Epidermal melanocyte (primary cell): ENCODE measurements at regions not wholly inside any gene's neighbourhood (a gene's known extent, or its start where the extent isn't known, plus 50 kb on each side); places are given as distances from the start of the nearest gene placed in this dataset.
A peak's percentile ranks its signal among the peaks of the same experiment; 100 is the strongest.

Experiments used
- DNase-seq: peaks from one replicate; pipeline ENCODE4 v3.0.0; 2011; ENCODE audit warnings: low spot score; ENCODE audit not compliant: insufficient read length

- no peak for DNase-seq
These were observed 147.5 kb downstream of the CRYBB2 start for GRCh38 chr22:25366876-25367466.

GRCh38 chr22:25367756-25368155, 148.3 kb downstream of the CRYBB2 start:
- no peak for DNase-seq

GRCh38 chr22:25368271-25368670, 148.8 kb downstream of the CRYBB2 start:
- peak; percentile 78 for DNase-seq

GRCh38 chr22:25369041-25369440, 149.6 kb downstream of the CRYBB2 start:
- no peak for DNase-seq

DNA sequence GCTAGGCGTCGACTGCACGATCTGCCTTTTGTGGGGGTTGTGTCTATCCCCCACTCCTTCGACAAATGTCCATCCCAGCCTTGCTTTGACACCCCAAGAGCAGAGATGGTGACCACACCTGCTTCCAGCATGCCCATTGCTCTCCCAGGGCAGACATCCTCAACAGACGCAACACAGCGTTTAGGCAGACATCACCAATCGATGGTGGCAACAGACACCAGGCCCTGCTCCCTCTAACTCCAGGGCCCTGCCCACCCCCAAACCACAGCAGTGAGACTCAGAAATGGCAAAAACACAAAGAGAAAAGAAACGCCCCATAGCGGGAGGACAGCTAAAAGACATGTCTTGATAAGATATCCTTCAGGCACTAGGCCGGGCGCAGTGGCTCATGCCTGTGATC, 150.9 kb downstream of the CRYBB2 start:
- no peak for DNase-seq

DNA sequence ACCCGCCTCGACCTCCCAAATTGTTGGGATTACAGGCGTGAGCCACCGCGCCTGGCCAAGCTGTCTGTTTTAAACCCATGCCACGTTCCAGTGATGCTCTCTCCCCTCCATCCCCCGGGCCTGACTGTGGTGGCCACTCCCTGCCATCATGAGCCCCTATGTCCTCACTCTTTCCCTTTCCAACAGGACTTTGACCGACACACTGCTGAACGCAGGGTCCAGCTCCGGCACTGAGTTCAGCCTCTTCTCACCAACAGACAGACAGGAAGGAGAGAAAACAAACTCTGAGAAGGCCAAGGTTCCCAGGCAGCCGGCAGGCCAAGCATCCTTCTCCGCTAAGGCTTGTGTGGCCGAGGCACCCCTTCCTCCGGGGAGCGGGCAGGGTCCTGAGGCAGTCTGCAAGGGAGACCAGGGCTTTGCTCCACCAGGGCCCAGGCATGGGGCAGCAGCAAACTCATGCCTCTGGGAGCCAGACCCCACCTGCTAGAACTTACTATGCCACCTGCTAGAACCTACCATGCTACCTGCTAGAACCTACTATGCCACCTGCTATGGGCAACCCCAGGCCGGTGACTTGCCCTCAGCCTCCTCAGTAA, 152.7 kb downstream of the CRYBB2 start:
- DNase-seq = no peak

DNA sequence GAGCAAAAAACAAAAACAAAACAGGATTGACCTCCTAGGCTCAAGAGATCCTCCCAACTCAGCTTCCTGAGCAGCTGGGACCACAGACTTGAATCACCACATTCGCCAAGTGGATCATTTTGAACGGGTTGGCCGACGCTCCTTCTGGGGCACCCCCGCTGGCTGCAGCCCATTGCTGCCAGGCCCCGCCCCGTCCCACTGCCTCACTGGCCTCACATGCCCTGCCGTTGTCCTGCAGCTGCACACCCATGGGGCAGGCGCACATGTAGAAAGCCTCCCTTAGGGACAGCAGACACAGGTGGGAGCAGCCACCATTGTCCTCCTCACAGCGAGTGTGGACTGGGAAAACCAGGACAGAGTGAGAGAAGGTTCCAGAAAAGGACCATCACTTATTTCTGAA, 154.5 kb downstream of the CRYBB2 start:
- DNase-seq = no peak

DNA sequence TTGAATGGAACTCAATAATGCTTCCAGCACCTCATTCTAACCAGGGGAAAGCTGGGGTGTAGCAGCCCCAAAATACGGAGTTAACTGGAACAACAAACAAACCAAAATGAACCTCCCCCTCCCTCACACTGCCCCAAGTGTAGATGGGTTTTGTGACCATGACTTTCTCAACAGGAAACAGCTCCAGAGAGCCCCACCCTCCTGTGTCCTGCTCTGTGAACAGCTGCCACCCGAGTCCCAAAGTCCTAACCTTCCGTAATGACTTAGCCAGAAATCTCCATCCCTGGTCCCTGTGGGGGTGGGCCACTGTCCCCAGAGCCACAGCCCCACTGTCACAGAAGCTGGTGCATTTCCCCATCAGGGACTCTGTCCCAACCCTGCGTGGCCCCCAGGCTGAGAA, 155.4 kb downstream of the CRYBB2 start:
- no peak for DNase-seq

GRCh38 chr22:25375683-25376082, 156.2 kb downstream of the CRYBB2 start:
- DNase-seq = no peak

DNA sequence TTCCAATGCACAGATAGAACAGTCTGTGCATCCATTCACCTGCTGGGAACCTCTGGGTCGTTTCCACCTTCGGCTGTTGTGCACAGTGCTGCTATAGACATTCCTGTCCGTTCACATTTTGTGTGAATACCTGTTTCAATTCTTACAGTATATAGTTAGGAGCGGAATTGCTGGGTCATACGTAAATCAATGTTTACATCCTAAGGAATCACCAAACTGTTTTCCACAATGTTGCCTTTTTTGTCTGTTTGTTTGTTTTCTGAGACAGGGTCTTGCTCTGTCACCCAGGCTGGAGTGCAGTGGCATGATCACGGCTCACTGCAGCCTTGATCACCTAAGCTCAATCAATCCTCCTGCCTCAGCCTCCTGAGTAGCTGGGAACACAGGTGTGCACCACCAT, 158.3 kb downstream of the CRYBB2 start:
- DNase-seq = no peak

GRCh38 chr22:25380122-25380747, 160.8 kb downstream of the CRYBB2 start:
- no peak for DNase-seq

- DNase-seq = no peak
These were observed 163.3 kb downstream of the CRYBB2 start for GRCh38 chr22:25382762-25383161.

DNA sequence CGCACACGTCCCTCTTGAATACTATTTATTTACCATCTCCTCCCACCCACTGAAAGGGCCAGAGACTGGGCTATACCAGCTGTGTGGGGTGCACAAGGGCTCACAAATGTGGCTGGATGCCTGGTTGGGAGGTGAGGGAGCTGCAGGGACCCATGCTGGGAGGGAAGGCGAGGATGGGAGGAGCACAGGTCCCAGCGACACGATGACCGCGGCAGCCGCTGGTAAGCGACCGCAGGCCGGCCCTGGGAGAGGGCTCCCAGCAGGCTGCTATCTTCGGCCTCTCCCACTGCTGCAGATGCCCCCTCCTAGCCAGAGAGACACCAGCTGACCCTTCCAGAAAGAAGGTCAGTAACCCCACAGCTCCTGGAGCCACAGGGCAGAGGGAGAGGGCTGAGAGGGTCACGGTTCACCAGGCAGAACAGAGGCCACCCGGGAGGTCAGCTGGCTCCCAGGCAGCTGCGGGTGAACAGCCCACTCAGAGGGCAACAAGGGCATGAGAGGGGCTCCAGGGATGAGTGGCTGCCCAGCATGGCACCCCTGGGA, 163.9 kb downstream of the CRYBB2 start:
- DNase-seq = no peak

- no peak for DNase-seq
These were observed 164.5 kb downstream of the CRYBB2 start for GRCh38 chr22:25383892-25384291.

DNA sequence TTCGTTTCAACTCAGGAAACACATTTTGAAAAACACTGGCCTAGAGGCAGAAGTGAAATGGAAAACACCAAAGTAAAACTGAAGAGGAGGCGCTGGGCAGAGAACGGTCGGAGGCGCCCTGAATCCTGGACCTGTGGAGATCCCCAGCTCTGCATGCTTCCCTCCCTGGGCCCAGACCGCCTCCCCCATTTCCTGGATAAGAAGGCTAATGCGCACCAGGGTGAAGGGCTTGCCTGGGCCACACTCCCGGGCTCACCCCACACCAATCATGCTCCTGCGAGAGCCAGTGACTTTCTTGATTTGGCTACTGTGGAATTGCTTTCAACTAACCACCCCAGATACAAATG, 167.1 kb downstream of the CRYBB2 start:
- no peak for DNase-seq

DNA sequence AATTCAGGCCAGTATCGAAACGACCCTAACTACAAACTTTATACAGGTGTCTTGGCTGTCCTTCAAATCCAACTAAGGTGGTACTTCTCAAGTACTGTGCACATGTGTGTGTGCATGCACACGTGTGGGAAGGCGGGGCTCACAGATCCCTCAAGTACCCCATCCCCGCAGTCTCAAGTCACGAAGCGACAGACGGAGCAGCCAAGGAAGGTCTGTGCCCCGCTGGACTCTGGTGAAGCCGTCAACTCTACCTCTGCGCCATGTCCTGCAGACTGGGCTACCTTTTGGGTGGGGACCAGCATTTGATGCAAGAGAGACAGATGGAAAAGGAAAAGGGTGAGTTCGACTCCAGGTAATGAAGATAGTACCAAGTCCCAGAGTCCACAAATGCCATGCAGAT, 169.0 kb downstream of the CRYBB2 start:
- DNase-seq = no peak

DNA sequence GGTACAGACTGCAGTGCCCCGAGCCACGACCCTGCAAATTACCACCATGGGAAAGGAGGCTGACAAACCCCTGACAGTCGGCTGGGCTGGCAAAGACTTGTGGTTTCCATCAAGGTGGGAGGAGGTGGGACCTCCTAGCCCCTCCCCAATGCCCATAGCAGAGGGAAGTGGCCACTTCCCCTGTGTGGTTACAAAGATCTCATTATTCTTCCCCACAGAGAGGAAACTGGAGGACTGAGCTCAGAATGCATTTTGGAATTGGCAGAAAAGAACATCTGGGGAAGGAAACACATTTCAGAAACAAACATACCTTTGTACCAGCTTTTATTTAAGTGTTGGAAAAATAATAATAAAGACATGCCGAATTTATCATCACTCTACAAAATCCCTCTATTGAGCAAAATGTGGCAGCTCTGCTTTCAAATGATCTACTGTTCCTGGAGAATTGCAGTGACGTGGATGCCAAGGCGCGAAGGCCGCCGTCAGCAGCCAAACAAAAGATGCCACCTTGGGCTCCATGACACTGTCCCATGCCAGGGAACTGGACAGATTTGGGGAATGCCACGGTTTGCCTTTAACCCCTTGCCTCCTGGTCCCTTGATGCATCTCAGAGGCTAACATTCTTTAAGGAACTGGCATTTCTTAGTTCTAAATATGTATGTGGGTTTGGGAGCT, 169.6 kb downstream of the CRYBB2 start:
- no peak for DNase-seq

DNA sequence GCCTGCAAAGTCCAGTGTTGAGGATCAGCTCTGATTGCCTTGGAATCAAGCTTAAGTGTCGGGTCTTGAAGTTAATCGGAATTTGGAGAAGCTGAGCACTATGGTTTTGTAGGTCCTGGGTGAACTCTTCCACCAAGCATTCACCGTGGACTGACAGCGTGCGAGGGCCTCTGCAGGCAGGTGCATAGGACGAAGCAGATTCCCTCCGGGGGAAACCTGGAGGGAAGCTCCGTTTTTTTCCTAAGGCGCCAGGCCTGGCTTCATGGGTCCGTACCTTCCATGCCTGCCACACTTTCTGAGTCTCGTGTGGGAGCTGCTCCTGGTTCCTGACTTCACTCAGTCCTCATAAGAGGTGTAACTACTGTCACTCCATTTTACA, 170.1 kb downstream of the CRYBB2 start:
- DNase-seq = no peak

GRCh38 chr22:25390297-25391240, 171.1 kb downstream of the CRYBB2 start:
- DNase-seq = no peak

GRCh38 chr22:25392584-25392983, 171.9 kb upstream of the GRK3 start:
- no peak for DNase-seq

GRCh38 chr22:25393121-25393805, 171.2 kb upstream of the GRK3 start:
- DNase-seq = no peak
